HEK293 (cell line): ENCODE measurements at regions not wholly inside any gene's neighbourhood (a gene's known extent, or its start where the extent isn't known, plus 50 kb on each side); places are given as distances from the start of the nearest gene placed in this dataset.

Experiments
- CTCF ChIA-PET: fragments of 350-600 bp; formaldehyde crosslinking; extraction: SDS; loops from one replicate; lab custom pipeline; 2021; ENCODE audit warnings: antibody characterized with exemption; lab: Yijun Ruan, JAX
- POLR2A ChIA-PET: fragments of 300-600 bp; formaldehyde crosslinking; extraction: SDS; loops from one replicate; lab custom pipeline; 2020; ENCODE audit warnings: antibody characterized with exemption, inconsistent platforms; lab: Yijun Ruan, JAX
- H3K27ac ChIP-seq: fragments of 200-500 bp; sonication (Bioruptor generic); 2 replicates; pipeline ENCODE4 v1.5.1; 2014; ENCODE audit warnings: low read depth, low read length, control low read depth, inconsistent platforms; ENCODE audit errors: extremely low read depth
- H3K36me3 ChIP-seq, 2 experiments: fragments of 200-500 bp in 1 of 2; sonication (Bioruptor generic) in 1 of 2; 1 replicate in 1 of 2; 2 replicates in 1 of 2; pipeline ENCODE4 v1.5.1; 2014 to 2017; ENCODE audit warnings: inconsistent platforms in 2 of 2, low read length in 2 of 2; ENCODE audit not compliant: control insufficient read depth in 2 of 2, insufficient read depth in 1 of 2
- H3K4me1 ChIP-seq: fragments of 200-500 bp; sonication (Bioruptor generic); 2 replicates; pipeline ENCODE4 v1.5.1; 2014; ENCODE audit warnings: mild to moderate bottlenecking, low read length, inconsistent platforms; ENCODE audit not compliant: control insufficient read depth, insufficient read depth
- H3K4me3 ChIP-seq: 2 replicates; pipeline ENCODE4 v1.5.1; 2011; ENCODE audit warnings: low read depth, mild to moderate bottlenecking, control low read depth, low read length, moderate library complexity
- H3K9me3 ChIP-seq: fragments of 200-500 bp; sonication (Bioruptor generic); 2 replicates; pipeline ENCODE4 v1.5.1; 2014; ENCODE audit warnings: low read depth, low read length, inconsistent platforms; ENCODE audit not compliant: control insufficient read depth, insufficient read depth
- BCL11A ChIP-seq: fragments of 450-650 bp; formaldehyde crosslinking; IDR thresholded peaks from 2 replicates; pipeline ENCODE4 v1.5.1; 2016; ENCODE audit warnings: low read depth, missing biosample characterization, missing genetic modification characterization
- EGR2 ChIP-seq: fragments of 450-650 bp; formaldehyde crosslinking; IDR thresholded peaks from 2 replicates; pipeline ENCODE4 v1.5.1; 2016; ENCODE audit warnings: low read depth, missing biosample characterization, missing genetic modification characterization
- KLF7 ChIP-seq: fragments of 450-650 bp; formaldehyde crosslinking; IDR thresholded peaks from 2 replicates; pipeline ENCODE4 v1.5.1; 2016; ENCODE audit warnings: missing biosample characterization, missing genetic modification characterization, borderline replicate concordance
- PRDM1 ChIP-seq: fragments of 450-650 bp; formaldehyde crosslinking; IDR thresholded peaks from 2 replicates; pipeline ENCODE4; 2016; ENCODE audit warnings: missing biosample characterization, missing genetic modification characterization
- RBAK ChIP-seq: fragments of 450-650 bp; formaldehyde crosslinking; IDR thresholded peaks from 2 replicates; pipeline ENCODE4 v1.5.1; 2016; ENCODE audit warnings: missing biosample characterization, missing genetic modification characterization
- WT1 ChIP-seq: fragments of 450-650 bp; formaldehyde crosslinking; IDR thresholded peaks from 2 replicates; pipeline ENCODE4 v1.5.1; 2016; ENCODE audit warnings: missing biosample characterization, missing genetic modification characterization
- ZBTB11 ChIP-seq: fragments of 450-650 bp; formaldehyde crosslinking; conservative IDR thresholded peaks from 2 replicates; pipeline ENCODE4 v1.5.1; 2016; ENCODE audit warnings: low read depth, missing biosample characterization, missing genetic modification characterization
- ZBTB20 ChIP-seq: fragments of 450-650 bp; formaldehyde crosslinking; IDR thresholded peaks from 2 replicates; pipeline ENCODE4 v1.5.1; 2016; ENCODE audit warnings: missing biosample characterization, missing genetic modification characterization
- ZBTB44 ChIP-seq: fragments of 450-650 bp; IDR thresholded peaks from 2 replicates; pipeline ENCODE4 v1.5.1; 2018; ENCODE audit warnings: missing biosample characterization, mild to moderate bottlenecking, missing genetic modification characterization
- ZNF292 ChIP-seq: fragments of 450-650 bp; formaldehyde crosslinking; IDR thresholded peaks from 2 replicates; pipeline ENCODE4 v1.5.1; 2016; ENCODE audit warnings: low read depth, missing biosample characterization, missing genetic modification characterization, borderline replicate concordance
- ZNF473 ChIP-seq: fragments of 450-650 bp; formaldehyde crosslinking; IDR thresholded peaks from 2 replicates; pipeline ENCODE4 v1.5.1; 2017; ENCODE audit warnings: missing biosample characterization, missing genetic modification characterization
- ZNF514 ChIP-seq: fragments of 450-650 bp; formaldehyde crosslinking; IDR thresholded peaks from 2 replicates; pipeline ENCODE4 v1.5.1; 2016; ENCODE audit warnings: missing biosample characterization, missing genetic modification characterization
- ZNF548 ChIP-seq: fragments of 450-650 bp; formaldehyde crosslinking; IDR thresholded peaks from 2 replicates; pipeline ENCODE4 v1.5.1; 2016; ENCODE audit warnings: missing biosample characterization, missing genetic modification characterization
- ZNF571 ChIP-seq: fragments of 450-650 bp; formaldehyde crosslinking; IDR thresholded peaks from 2 replicates; pipeline ENCODE4 v1.5.0; 2017; ENCODE audit warnings: missing biosample characterization, missing genetic modification characterization
- ZNF624 ChIP-seq: fragments of 450-650 bp; formaldehyde crosslinking; IDR thresholded peaks from 2 replicates; pipeline ENCODE4 v1.5.1; 2017; ENCODE audit warnings: missing biosample characterization, missing genetic modification characterization
- ZNF747 ChIP-seq: fragments of 450-650 bp; formaldehyde crosslinking; IDR thresholded peaks from 2 replicates; pipeline ENCODE4 v1.5.1; 2016; ENCODE audit warnings: missing biosample characterization, missing genetic modification characterization
- ZNF791 ChIP-seq: fragments of 450-650 bp; formaldehyde crosslinking; IDR thresholded peaks from 2 replicates; pipeline ENCODE4 v1.5.1; 2016; ENCODE audit warnings: missing biosample characterization, missing genetic modification characterization
- ZNF792 ChIP-seq: fragments of 450-650 bp; formaldehyde crosslinking; IDR thresholded peaks from 2 replicates; pipeline ENCODE4 v1.5.1; 2016; ENCODE audit warnings: missing biosample characterization, missing genetic modification characterization
- ZNF843 ChIP-seq: fragments of 450-650 bp; formaldehyde crosslinking; IDR thresholded peaks from 2 replicates; pipeline ENCODE4 v1.5.1; 2016; ENCODE audit warnings: missing biosample characterization, missing genetic modification characterization
- TF ChIP-seq, protein P1 (sequence below): fragments of 450-650 bp; formaldehyde crosslinking; IDR thresholded peaks from 2 replicates; pipeline ENCODE4 v1.5.1; 2017; ENCODE audit warnings: missing biosample characterization, missing genetic modification characterization
- TF ChIP-seq, protein P2 (sequence below): fragments of 450-650 bp; formaldehyde crosslinking; IDR thresholded peaks from 2 replicates; pipeline ENCODE4 v1.5.1; 2016; ENCODE audit warnings: missing biosample characterization, missing genetic modification characterization

- TF ChIP-seq ZBTB44 (no peak), BCL11A (tag by site-specific recombination) (no peak), ZNF792 (tag by site-specific recombination) (no peak), ZBTB20 (tag by site-specific recombination) (no peak), ZNF514 (no peak)
- TF ChIP-seq, protein P1, sequence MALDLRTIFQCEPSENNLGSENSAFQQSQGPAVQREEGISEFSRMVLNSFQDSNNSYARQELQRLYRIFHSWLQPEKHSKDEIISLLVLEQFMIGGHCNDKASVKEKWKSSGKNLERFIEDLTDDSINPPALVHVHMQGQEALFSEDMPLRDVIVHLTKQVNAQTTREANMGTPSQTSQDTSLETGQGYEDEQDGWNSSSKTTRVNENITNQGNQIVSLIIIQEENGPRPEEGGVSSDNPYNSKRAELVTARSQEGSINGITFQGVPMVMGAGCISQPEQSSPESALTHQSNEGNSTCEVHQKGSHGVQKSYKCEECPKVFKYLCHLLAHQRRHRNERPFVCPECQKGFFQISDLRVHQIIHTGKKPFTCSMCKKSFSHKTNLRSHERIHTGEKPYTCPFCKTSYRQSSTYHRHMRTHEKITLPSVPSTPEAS = no peak
Measured at GRCh38 chr2:37764739-37765138, 93.3 kb upstream of the CDC42EP3 start (continued).

- Histone ChIP-seq H3K4me3 (no peak overlapping the region), H3K4me1 (no peaks in the 10 kb centered on the region), H3K9me3 (no peaks in the 10 kb centered on the region), H3K27ac (no peak overlapping the region)
- ChIA-PET CTCF (interaction anchor here (0.6 to 1.7 kb wide), 7 partner anchors 10 to 352 kb away, joined by 3 to 5 read pairs (median 3); partner anchors contain the start of gene CDC42EP3), POLR2A (interaction anchor here (0.8 to 1.1 kb wide), 3 partner anchors 29 to 95 kb away, joined by 3 to 5 read pairs (median 3); partner anchors contain the start of gene CDC42EP3)
- no peak for TF ChIP-seq BCL11A (tag by site-specific recombination)
- no peak for TF ChIP-seq EGR2 (tag by site-specific recombination)
- no peak for TF ChIP-seq ZNF747 (tag by site-specific recombination)
- no peak for TF ChIP-seq ZNF624 (tag by site-specific recombination)
- TF ChIP-seq KLF7 (tag by site-specific recombination) = no peak
- no peak for TF ChIP-seq ZNF292 (tag by site-specific recombination)
- TF ChIP-seq ZNF548 (tag by site-specific recombination) = no peak
- TF ChIP-seq, protein P1 = no peak
- TF ChIP-seq RBAK (tag by site-specific recombination) = no peak
- no peak for TF ChIP-seq ZBTB44
- no peak for TF ChIP-seq ZNF843 (tag by site-specific recombination)
- no peak for TF ChIP-seq ZBTB11 (tag by site-specific recombination)
- no peak for TF ChIP-seq ZNF571 (tag by site-specific recombination)
- no peak for TF ChIP-seq ZNF473 (tag by site-specific recombination)
- no peak for TF ChIP-seq ZBTB20 (tag by site-specific recombination)
- TF ChIP-seq, protein P2, sequence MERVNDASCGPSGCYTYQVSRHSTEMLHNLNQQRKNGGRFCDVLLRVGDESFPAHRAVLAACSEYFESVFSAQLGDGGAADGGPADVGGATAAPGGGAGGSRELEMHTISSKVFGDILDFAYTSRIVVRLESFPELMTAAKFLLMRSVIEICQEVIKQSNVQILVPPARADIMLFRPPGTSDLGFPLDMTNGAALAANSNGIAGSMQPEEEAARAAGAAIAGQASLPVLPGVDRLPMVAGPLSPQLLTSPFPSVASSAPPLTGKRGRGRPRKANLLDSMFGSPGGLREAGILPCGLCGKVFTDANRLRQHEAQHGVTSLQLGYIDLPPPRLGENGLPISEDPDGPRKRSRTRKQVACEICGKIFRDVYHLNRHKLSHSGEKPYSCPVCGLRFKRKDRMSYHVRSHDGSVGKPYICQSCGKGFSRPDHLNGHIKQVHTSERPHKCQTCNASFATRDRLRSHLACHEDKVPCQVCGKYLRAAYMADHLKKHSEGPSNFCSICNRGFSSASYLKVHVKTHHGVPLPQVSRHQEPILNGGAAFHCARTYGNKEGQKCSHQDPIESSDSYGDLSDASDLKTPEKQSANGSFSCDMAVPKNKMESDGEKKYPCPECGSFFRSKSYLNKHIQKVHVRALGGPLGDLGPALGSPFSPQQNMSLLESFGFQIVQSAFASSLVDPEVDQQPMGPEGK (tag by site-specific recombination) = no peak
- TF ChIP-seq ZNF791 (tag by site-specific recombination) = no peak
- TF ChIP-seq WT1 (tag by site-specific recombination) = no peak
- TF ChIP-seq PRDM1 = no peak
- TF ChIP-seq, all 188 proteins: peak for 0
- H3K36me3 ChIP-seq = no peaks in the 10 kb centered on the region
Measured at GRCh38 chr2:37766106-37766505, 94.7 kb upstream of the CDC42EP3 start.
